NOMO-1 (cell line): ENCODE measurements at regions not wholly inside any gene's neighbourhood (a gene's known extent, or its start where the extent isn't known, plus 50 kb on each side); places are given as distances from the start of the nearest gene placed in this dataset.
A peak's percentile ranks its signal among the peaks of the same experiment; 100 is the strongest.
"Not testable (repeated sequence)": the region's sequence is repeated elsewhere in the genome, so short reads cannot be mapped to it uniquely, and the experiment has no call there.

Source experiments
- DNase-seq, 2 experiments: peaks; one replicate each; lab custom pipeline; 2025; ENCODE audit not compliant: unreplicated experiment in 2 of 2; lab: John Stamatoyannopoulos, UW

DNA sequence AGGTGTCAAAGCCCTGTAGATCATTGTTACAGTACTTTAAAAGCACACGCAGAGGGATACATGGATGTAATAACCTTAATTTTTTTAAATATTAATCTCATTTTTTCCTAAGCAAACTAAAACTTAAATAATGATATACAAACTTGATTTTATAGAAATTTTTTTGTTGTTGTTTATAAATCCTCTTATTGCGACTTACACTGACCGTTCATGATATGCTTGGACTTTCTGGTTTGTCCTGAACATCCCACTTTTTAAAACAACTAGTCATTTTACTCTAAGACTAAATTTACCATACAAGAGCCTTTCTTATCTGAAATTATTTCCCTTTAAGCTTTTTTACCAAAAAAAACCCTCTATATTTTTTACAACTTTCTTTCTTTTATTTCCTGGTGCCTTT, 2106.0 kb downstream of the PCDH7 start:
- no peak for DNase-seq

DNA sequence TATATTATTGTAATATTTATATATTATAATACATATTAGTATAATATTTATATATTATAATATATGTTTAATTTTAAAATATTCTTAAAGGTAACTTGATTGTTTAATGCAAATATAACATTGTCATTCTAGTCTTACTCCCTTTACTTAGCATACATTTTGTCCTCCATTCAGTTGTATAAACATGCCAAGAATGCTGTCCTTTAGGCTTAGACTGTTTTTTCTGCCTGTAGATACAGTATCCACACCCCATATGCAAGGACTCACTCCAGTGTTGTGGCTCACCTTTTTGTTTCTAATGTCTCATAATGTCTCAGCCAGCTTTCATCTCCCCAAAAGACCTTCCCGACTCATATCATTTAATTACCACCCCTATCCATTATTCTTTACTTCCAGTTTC, 2110.0 kb downstream of the PCDH7 start:
- peak in 1 of 2 experiments; percentile 18 for DNase-seq

DNA sequence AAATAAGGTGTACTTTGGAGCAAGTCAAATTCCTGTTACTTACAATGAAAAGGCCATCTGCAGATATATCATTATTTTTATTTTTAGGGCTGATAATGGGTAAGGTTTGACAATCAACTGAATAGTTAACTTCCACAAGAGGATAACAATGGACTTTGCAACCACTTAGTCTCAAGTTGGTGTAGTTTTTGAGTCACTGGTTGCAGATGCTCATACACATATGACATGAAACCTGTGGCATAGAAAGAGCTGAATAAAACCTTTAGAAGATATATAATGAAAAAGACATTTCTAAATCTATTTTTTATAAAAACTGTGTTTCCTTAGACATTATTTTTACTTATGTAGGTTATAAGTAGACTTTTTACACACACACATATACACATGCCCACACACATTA, 2110.9 kb downstream of the PCDH7 start:
- DNase-seq = no peak

DNA sequence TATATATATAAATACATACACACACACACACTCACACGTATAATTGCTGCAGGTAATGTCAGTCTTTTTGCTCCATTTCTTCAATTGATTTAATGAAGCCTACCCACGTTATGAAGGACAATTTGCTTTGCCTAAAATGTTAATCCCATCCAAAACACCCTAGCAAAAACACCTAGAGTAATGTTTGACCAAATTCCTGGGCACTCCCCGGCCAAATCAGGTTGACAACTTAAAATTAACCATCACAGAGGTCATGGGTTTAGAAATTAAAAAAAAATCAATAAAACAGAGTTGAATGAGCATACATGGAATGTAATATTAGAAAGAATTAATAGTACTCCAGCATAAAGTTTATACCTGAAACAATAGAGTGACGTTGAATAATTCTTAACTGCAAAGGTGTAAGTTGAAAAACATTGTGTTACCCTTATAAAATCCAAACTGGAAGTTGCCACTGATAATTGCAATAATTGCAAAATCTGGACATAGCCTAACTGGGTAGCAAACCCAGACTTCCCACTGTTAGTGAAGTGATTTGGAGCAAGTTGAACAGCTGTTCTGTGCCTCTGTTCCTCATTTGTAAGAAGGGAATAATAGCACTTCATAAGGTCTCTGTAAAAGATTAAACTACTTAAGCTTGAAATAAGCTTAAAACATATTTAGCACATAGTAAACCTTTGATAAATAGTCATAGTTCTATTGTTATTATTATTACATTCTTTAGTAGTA, 2120.5 kb downstream of the PCDH7 start:
- DNase-seq = peak in 1 of 2 experiments; percentile 49

DNA sequence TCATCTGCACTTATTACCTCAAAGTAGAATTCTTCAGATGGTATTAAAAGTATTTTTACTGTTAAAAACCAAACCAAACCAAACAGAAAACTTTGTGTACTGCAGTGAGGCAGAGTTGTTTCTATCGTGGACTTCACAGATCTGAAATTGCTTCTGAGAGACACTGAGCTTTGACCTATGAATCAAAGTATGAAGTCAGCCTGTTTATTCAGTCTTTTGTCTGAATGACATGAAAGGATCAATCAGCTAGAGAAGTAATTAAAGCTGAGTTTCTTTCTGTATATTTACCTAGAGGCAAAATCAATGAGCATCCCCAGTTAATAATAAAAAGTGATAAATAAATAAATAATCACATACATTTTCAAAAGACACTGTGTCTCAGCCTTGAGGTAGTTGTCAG, 2121.0 kb downstream of the PCDH7 start:
- DNase-seq = no peak

DNA sequence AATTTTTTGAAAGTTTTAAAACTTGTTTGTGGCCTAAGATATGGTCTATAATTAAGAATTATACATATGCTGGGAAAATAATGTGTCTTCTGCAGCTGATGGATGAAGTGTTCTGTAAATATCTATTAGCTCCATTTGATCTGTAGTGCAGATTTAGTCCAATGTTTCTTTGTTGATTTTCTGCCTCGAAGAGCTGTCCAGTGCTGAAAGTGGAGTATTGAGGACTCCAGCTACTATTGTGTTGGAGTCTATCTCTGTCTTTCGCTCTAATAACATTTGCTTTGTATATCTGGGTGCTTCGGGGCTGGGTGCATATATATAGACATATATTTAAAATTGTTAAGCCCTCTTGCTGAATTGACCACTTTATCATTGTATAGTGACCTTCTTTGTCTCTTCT, 2127.3 kb downstream of the PCDH7 start:
- no peak for DNase-seq

DNA sequence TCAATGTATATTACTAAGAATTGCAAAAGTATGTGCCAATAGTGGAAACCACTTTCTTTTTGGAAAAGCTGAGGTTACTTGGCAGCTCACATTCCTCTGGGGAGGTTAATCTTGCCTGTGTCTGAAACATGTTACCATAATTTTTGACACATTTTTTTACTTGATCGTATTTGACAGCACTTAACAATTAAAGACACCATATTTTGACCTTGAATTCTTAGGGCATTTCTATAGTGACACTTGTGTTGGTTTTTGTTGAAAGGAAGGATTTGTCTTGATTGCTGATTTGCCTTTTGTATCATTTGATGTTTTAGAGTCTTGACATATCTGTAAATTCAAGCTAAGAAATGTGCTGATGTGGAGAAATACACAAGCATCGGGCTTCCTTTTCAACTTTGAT, 2135.5 kb downstream of the PCDH7 start:
- DNase-seq = no peak

DNA sequence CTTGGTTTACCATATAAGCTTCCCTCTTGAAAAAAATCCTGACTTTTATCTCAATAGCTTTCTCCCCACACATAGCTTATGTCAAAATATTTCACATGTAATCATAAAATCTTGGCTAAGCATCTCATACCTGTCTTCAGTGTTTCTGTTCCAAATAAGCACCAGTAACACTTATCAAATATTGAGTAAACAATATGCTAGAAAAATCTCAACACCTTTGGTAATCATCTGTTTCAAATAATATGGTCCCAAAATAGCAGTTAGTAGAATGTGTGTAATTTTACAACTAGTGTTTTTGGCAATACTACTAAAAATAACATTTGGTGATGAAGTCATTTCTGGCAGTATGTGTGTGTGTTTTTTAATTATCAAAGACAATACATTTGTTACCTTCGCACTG, 2138.2 kb downstream of the PCDH7 start:
- DNase-seq = no peak

DNA sequence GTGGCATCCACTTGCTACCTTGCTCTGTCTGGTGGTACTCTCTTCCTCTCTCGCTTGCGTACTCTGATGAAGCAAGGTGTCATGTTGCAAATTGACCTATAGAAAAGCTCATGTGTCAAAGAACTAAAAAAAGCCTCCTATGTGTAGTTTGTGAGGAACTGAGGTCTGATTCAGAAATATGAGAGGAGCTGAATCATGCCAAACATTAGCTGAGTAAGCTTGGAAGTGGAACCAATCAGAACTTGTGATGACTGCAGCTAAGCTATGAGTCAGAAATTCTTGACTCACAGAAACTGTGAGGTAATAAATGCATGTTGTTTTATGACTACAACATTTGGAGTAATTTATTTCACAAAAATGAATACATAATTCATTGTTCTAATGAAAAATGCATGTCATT, 2138.8 kb downstream of the PCDH7 start:
- DNase-seq = no peak

DNA sequence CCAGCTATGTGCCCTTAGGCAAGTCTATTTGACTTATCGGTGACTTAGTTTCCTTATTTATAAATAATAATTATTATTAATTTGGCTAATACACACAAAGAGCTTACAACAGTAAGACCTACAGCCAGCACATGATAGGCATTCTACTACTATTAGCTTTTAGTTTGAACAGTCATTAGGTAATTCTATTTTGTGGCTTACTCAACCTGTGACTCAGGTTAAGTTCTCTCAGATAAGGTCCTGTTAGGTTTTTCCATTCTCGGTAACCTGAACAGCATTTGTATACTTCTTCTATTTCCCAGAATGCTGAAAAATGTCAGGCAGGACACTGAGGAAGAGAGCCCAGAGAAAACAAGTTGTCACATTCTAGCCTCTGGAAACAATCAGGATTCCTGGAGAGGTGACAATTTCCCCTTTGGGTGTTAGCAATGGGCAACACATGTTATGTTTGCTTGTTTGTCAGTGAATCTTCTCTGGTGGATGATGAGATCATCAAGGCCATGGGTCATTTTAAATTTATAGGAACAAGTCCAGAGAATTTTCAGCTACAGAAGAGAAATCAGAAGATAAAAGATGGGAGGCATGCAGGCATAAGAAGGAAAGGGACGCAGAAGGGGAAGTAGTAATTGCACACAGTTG, 2144.7 kb downstream of the PCDH7 start:
- DNase-seq = no peak

DNA sequence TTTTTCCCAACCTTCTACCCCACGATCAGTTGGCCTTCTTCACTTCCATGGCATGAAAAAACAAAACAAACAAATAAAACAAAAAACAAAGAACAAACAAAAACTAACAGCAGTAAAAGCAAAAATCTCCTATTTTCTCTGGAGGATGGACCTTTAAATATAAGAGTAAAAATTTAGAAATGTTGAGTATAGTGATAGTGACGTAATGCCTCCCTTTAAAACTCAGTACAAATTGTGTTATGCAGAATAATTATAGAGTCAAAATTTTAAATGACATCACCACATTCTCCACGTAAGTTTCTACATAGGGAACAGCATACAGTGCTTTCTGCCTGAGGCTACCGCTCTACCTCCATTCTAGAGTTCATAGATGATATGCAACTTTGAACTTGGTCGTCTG, 2156.4 kb downstream of the PCDH7 start:
- DNase-seq = no peak

DNA sequence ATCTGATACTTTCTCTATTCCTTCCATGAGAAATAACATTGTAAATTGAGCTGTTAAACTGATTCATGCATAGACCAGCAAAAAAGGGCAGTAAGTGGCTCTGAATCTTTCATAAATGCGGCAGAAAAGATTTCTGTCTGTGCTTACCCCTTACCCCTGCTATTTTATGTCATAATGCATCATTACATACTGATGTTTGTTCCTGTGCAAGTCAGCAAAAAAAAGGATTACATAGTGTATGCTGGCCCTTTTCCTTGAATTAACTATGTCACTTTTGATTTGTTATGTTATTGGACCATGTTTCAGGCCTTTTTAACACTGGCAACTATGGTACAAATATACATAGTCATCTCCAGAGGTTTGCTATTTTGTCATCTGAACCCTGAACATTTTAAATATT, 2159.7 kb downstream of the PCDH7 start:
- DNase-seq = no peak

DNA sequence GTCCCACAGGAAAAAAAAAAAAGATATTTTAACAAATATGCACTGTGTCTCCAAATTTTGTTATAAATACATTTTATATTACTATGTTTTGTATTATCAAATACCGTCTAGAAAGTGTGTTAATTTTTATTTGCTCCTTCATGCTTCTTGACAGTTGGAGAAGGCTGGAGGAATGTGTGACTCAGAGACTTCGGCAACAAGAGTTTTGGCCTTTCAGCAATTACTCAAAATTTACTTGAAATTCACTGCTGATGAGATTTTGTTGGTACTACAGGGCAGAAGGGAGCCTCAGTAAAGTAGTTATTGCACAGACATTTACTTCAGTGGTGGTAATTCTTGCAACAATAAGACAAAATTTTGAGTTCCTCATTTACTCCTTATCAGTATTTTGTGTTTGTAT, 2164.0 kb downstream of the PCDH7 start:
- no peak for DNase-seq

DNA sequence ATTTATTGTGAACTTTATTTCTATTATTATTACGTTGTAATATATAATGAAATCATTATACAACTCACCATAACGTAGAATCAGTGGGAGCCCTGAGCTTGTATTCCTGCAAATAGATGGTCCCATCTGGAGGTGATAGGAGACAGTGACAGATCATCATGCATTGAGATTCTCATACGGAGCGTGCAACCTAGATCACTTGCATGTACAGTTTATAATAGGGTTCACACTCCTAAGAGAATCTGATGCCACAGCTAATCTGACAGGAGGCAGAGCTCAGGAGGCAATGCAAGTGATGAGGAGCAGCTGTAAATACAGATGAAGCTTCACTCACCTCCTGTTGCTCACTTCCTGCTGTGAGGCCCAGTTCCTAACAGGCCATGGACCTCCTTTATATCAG, 2170.2 kb downstream of the PCDH7 start:
- DNase-seq = no peak

DNA sequence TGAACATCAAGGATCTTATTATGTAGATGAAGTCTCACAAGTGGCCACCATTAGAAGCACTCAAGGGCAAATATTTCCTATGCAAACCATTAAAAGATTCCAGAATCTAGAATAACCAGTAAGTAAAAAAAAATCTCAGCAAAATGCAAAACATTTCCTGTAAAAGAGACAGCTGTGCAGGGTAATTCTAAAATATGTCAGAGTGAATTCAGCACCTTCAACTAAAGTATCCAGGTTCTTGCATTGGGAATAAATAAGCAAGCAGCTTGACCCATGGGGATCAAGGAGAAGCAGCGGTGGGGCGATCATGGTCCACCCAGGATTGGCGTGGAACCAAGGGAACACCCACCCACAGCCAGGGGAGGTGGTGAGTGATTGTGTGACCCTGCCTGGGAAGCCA, 2188.9 kb downstream of the PCDH7 start:
- no peak for DNase-seq

DNA sequence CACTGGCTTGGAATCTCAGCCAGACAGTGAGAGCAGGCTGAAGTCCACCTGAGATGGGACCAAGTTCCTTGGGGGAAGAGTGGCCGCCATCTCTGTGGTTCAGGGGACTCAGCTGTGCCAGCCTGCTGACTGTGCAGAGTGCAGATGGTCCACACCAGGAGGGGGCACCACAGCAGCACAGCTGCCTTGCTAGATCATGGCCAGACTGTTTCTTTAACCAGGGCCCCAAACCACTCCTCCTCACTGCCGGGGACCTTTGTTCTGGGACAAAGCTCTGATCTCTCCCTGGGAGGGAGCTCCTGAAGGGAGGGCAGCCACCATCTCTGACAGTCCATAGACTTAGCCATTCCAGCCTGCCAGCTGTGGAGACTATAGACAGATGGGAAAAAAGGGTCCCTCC, 2189.6 kb downstream of the PCDH7 start:
- no peak for DNase-seq

DNA sequence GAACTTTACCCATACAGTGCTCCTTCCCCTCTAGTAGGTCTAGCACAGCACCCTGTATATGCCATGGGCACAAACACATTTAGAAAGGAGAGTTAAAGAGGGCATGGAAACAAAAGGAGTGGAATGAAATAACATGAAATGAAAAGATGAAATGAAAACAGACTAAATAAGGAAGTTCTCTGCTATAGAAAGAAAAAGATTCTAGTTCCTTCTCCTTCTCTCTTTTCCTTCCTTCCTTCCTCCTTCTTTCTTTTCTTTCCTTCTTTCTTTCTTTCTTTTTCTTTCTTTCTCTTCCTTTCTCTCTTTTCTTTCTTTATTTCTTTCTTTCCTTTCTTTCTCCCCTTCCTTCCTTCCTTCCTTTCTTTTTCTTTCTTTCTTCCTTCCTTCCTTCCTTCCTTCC, 2197.4 kb downstream of the PCDH7 start:
- DNase-seq = no peak

DNA sequence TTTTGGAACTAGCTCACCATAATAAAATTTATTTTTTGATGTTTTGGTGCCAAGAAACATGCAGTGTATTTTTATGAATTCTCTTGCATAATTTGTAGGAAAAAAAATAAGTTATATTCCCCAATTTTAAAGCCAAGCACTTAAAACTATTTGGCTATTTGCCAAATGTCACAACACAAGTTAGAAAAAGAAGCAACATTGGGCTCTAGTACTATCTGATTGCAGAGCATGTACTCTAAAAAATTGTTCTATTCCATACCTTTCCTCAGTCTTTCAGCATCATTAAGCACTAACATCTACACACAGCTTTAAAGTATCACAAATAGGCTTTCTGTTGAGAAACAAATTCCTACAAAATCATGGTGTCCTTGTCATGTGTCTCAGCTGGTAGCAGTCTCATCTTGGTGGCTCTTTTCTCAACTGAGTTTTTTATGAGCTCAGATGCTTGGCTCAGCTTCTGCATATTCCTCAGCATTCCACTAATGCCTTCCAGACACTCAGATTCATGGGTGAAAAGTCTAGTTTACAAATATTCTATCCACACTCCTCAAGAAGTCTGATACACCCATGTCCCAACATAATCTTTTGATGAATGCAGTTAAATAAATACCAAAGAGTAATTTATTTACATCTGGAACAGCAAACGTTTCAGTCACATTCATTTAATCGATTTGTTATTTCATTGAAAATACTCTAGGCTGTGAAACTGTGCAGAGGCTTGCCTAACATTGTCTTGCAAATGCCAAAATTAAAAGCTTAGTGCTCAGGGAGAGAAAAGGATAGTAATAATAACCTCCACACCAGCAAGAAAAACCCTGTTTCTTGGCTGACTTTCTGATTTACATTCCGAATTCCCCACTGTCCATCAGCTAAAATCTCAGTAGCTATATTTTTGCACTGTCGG, 2209.9 kb downstream of the PCDH7 start:
- DNase-seq = no peak

DNA sequence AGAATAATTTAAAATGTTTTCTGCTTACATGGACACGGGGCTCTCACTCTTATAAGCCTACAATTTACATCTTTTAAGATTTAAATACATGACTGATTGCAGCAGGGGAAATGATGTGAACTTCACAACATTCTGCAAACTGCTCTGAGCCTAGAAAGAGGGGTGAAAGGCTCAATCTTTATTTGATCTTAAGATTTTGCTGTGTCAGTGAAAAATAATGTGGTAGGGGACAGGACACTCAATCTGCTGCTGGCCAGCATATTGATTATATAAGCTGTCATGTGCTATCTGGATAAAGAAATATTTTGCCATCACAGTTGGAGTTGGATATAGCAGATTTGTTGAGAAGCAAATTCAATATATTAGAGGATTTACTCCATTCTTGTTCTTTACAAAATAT, 2210.5 kb downstream of the PCDH7 start:
- DNase-seq = no peak

DNA sequence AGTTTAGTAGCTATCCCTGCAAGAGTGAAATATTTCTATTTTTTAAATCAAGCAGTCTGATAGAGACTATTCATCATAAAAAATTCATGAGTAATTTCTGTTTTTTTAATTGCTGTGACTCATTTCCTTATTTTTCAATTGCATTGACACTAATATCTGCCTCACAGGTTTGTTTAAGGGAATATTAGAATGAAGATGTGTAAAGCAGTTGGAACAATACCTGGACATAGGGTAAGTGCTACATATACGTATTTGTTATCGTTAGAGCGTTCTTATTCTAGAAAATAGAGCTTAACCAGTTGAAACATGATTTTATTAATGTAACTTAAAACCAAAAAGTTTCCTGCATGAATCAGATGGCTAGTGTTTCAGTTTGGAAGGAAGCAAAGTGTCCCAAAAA, 2211.3 kb downstream of the PCDH7 start:
- no peak for DNase-seq

DNA sequence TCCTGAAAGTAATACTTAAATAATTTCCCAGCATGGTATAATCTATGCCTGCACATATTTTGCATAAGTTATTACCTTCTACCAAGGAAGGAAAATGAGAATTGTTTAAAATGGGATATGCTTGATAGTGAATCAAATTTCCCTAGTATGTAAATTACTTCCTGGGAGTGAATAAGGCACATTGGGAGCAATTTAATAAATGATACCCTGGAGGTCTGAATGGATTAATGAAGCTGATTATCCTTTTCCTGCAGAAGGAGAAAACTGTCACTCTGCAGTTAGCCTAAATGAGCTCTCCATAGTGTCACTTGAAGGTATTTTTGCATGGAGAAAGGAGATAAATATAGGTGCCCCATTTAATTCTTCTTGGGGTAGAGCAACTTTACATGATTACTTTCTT, 2212.0 kb downstream of the PCDH7 start:
- DNase-seq = no peak

DNA sequence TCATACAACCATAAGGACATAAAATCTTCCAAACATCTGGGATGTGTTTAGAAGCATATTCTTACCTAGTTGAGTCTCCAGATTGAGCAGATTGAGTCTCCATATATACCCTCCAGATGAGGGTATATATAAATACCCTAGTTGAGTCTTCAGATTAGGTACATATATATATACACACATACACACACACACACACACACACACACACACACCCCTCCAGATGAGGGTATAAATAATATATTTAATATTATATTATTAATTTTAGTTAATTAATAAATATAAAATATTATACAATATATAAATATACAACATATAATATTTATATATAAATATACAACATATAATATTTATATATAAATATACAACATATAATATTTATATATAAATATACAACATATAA, 2219.1 kb downstream of the PCDH7 start:
- not testable (repeated sequence) for DNase-seq
